ENCODE measurements at regions not wholly inside any gene's neighbourhood (a gene's known extent, or its start where the extent isn't known, plus 50 kb on each side); places are given as distances from the start of the nearest gene placed in this dataset.

DNA sequence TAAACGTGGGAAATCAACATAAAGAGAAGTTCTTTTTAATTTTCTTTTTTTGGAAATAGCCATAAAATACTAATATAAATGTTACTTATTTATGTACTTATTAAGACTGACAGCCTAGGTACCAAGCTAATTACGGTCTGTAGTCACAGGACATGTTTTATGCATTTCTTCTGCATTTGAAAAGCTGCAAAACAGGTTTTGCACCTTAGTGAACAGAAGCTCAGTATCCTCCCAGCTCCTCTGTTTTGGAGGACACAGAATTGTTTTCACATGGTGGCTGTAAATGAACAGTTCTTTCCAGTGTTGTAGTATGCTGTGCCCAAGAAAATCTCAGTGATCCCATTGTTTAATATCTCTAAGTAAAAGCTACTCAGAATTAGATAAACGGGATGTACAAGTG lies 1788.0 kb upstream of the TENM3 start:
- TF ChIP-seq, protein P1, sequence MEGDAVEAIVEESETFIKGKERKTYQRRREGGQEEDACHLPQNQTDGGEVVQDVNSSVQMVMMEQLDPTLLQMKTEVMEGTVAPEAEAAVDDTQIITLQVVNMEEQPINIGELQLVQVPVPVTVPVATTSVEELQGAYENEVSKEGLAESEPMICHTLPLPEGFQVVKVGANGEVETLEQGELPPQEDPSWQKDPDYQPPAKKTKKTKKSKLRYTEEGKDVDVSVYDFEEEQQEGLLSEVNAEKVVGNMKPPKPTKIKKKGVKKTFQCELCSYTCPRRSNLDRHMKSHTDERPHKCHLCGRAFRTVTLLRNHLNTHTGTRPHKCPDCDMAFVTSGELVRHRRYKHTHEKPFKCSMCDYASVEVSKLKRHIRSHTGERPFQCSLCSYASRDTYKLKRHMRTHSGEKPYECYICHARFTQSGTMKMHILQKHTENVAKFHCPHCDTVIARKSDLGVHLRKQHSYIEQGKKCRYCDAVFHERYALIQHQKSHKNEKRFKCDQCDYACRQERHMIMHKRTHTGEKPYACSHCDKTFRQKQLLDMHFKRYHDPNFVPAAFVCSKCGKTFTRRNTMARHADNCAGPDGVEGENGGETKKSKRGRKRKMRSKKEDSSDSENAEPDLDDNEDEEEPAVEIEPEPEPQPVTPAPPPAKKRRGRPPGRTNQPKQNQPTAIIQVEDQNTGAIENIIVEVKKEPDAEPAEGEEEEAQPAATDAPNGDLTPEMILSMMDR (IDR thresholded peaks at IDR 0.05): no peak
- TF ChIP-seq POLR2AphosphoS5 (IDR thresholded peaks at IDR 0.05): no peak

All from esophagus muscularis mucosa (tissue), 3 donors.